ENCODE measurements at regions not wholly inside any gene's neighbourhood (a gene's known extent, or its start where the extent isn't known, plus 50 kb on each side); places are given as distances from the start of the nearest gene placed in this dataset.

- TF ChIP-seq CTCF (IDR thresholded peaks at IDR 0.05) (no peak), POLR2A (IDR thresholded peaks at IDR 0.05) (no peak), POLR2AphosphoS5 (IDR thresholded peaks at IDR 0.05) (no peak)
Measured at GRCh38 chr17:74001145-74001544, 202.3 kb upstream of the RPL38 start.

All from transverse colon (tissue), 4 donors.